ENCODE measurements at regions not wholly inside any gene's neighbourhood (a gene's known extent, or its start where the extent isn't known, plus 50 kb on each side); places are given as distances from the start of the nearest gene placed in this dataset.

DNA sequence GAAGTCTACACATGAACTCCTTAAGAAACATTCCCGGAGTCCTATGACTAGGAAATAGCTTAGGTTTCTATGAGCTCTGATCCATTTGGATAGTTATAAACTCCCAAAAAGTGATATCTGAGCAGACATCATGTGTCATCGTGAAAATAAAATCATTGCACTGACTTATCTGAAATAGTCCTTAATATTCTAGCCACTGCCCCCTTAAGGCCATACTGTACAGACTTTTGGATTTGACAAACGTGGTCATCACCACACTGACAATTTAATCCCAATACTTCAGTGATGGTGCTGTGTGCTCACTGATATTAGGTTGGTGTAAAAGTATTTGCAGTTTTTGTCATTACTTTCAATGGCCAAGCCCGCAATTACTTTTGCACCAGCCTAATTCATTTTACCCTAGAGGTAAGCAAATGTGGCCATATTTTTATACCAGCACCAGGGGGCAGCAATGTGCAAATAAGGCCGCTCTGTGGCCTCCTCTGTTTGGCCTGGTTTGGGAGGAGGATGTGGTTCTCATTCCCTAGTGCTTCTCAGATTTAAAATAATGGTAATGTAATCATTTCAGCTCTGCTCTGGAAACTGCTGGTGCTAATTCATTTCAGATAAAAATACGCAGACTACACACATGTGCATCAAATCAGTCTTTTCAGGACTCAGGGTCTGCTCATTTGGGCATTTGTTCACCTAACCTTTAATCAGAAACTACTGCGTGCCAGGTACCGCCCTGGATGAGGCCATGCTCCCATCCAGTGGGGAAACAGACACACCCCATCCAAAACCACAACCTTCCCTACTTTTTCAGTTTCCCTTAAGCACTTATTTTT lies 196.4 kb upstream of the C1QTNF7 start:
- peak; percentile 78 to 80 for DNase-seq (ENCODE audit: low read depth in 2 of 2)

DNA sequence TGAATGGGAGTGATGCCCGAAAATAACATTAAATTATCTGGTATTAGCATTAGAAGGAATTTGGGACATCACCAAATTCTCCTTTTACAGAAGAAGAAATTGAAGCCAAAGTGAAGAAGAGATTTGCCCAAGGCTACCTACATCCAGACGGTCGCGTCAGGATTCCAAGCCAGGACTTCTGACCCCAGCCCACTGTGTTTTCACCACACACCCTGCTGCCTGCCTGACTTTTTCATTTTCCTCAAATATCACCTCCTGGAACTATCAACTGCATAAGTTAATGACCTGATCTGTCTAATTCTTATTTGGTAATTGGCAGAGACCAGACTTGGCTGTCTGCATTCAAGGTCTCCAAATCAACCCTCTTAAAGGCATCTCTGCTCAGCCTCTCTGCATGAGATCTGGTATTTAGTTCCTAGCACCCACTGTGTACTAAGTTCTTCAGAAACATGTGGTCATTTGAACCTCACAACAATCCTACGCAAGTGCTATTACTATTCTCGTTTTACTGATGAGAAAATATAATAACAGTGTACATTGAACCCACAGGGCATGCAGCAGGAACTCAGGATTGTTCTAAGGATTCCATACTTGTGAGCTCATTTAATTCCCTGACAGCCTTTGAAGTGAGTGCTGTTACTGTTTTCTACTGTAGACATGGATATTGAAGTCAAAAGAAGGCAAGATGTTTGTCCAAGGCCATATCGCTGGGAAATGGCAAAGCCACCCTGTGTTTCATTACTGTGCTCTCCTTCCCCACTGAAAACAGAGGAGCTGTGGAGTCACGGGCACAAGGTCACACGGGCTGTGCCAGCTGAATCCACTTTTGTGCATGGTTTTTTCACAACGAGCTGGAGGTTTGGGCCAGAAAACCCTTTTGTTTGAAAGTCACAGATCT lies 195.2 kb upstream of the C1QTNF7 start:
- DNase-seq (ENCODE audit: low read depth in 2 of 2) = peak in 1 of 2 experiments; percentile 44

DNA sequence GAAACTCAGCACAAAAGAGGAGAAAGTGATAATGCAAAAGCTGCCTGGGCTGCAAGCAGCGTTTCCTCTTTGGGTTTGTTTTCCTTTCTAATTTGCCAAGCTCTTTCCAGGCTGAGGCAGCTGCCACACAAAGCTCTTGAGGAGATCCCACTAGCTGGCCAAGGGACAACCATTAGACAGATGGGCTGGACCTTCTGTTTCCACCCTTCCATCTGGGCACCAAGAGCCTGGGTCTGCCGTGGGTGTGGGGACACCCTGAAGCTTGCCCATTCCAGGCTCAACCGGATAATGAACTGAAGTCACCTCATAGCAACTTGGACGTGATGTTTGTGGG lies 194.6 kb upstream of the C1QTNF7 start:
- DNase-seq (ENCODE audit: low read depth in 2 of 2) = no peak

DNA sequence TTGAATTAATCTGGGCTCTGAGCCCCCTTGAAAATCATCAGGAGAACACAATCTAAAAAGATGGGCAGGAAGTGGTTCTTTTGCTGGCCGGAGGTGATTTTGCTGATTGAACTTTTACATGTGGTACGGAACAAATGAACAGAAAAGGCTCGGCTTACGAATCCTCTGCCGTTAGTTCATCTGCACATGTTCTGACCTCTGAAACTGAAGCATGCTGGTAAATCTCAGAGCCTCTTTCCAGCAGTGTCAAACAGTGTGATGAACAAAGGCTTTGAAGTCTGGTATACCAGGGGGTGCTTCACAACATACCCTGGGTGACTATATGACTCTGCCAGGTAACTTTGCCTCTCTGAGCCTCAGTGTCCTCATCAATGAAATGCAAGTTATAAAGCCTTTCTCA lies 194.2 kb upstream of the C1QTNF7 start:
- DNase-seq (ENCODE audit: low read depth in 2 of 2) = no peak

DNA sequence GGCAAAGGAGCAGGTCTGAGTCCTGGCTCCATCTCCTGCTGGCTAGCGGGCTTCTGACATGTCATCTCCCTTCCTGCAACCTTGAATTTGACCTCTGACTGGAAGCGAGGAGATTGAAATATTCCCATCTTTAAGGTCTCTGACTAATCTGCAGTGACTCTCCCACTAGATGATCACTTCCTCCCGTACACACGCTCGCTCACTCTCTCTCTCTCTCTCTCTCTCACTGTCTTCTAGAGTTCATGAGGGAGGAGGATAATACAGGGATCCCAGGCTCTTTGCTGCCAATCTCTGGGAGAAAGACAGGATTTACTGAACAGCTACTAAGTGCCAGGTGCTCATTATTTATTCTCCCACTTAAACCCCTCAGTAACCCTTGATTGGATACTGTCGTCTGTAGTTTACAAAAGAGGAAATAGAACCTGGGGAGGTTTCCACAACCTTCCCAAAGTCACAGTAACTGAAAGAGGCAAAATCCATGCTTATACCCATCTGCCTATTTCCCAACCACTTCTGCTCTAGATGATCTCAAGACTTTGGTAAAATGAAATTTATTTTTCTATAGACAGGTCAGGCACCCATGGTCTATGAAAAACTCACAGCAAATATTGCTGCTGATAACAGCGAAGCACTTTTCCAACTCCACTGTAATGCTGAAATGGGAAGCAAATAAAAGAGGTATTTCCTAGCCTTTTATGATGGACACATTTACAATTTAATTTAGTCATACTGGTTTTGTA lies 193.5 kb upstream of the C1QTNF7 start:
- DNase-seq (ENCODE audit: low read depth in 2 of 2) = peak in 1 of 2 experiments; percentile 32

DNA sequence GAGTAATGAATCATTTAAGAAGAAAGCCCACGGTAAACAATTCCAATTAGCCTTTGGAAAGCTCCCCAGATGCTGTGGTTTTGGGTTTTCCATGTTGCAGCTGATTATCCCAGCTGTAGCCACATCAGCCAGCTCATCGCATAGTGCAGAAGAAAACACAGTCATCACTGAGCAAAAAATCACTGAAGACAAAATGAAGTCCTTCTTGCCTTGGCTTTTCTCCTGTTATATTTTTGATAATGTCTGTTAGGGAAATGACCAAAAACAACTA lies 193.0 kb upstream of the C1QTNF7 start:
- peak; percentile 98 for DNase-seq (ENCODE audit: low read depth in 2 of 2)

DNA sequence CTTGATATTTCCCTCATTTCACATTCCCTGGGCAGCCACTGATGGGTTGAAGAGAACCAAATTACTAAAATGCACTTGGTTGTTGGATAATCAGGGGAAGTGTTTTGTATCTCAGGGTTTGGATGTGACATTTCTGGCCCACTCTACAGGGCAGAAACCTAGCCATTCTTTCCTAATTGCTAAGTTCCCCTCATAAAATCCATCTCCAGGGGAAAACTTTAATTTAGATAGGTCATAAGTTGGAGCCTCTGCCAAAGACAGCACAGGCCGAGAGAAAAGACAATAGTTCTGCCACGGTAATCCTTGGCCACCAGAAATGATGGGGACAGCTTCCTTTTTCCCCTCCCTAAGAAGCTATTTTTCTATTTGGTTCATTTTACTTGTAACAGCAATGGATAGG lies 192.7 kb upstream of the C1QTNF7 start:
- no peak for DNase-seq (ENCODE audit: low read depth in 2 of 2)

DNA sequence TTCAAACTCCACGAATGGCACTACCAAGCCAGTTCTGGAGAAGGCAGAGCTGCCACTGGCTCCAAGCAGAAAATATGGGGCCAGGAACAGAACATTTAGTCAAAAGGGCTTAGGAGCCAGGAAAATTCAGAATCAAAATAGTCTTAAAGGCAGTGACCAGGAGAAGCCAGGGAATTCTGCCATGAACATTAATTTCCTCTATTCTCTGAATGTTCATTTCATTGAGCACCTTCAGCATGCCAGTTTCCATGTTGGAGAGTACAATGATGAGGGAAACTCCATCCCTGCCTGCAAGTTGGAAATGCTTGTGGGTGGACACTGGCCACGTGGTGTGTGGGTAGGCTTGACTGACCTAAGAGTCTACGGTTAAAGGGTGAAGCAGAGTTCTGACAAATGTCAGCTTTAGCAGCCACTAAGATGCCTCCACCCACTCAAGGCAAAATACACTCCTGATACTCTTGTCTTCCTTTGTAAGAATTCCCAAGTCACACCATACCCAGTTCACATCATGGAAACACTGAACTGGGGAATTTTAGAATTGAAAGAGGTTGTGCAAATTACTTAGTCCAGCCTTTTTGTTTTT lies 190.1 kb upstream of the C1QTNF7 start:
- no peak for DNase-seq (ENCODE audit: low read depth in 2 of 2)

DNA sequence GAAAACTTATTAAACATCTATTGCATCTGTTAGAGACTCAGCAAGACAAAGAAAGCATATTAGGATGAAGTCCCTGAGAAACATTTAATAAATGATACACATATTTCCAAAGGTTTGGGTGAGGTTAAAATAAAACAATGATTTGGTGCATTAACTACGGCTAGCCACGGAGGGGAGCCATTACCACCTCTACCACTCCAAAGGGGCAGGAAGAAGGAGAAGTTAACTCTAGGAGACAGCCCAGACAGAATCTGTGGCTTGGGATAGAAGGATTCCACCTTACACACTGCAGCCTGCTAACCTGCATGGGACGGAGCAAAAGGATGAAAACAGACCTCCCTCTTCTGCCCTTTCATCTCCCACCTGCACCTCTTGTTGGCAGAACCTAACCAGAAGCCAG lies 189.1 kb upstream of the C1QTNF7 start:
- peak; percentile 29 to 32 for DNase-seq (ENCODE audit: low read depth in 2 of 2)

DNA sequence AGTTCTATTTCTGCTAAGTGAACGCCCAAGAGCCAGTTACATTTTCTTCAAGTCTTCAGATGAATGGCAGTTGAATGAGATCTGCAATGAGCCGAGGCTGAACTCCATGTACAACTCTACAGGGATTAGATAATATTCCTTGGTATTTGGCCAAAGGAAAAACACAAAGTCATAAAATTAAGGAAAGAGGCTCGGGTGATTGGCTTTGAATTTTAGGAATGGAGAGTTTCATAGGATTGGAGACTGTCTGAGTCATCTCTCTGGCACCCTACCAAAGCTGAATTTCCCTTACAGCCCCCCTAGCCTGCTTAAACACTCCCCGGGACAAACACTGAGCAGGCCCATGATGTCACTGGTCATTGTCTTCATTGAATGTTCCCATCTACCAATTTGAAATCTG lies 188.0 kb upstream of the C1QTNF7 start:
- peak; percentile 64 to 73 for DNase-seq (ENCODE audit: low read depth in 2 of 2)

DNA sequence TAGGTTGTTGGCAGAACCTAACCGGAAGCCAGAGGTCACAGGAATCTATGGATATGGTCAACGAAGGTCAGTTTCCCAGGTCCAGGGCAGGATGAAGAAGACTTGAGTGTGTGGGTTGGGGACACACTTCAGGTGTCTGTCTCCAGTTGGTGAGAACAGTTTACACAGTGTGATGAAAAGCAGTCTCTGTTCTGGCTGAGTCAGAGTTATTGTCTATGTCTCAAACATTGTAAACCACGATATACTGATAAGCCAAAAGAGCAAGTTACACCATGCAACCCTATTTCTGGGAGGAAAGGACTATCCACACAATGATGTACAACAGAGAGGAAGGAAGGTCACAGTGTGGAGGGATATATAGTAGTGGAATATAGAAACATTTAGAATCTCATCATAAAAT lies 187.1 kb upstream of the C1QTNF7 start:
- peak in 1 of 2 experiments; percentile 6 for DNase-seq (ENCODE audit: low read depth in 2 of 2)

DNA sequence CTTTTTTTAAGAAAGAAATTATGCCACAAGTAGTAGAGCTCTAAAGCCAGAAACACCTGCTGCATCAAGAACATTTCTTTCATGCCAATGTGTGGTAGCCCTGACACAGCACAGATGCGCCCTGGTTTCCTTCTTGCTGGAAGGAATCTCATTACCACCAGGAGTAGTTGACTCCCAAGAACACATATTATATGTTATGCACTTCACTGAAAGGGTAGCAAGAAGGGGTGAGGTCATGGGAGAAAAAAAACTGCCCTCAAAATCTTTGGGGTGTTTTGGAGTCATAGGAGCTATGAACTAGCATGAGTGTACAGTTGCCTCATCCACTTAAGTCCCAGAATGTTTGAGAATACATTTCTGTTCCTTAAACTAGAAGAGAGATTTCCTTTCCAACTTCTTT lies 185.8 kb upstream of the C1QTNF7 start:
- no peak for DNase-seq (ENCODE audit: low read depth in 2 of 2)

DNA sequence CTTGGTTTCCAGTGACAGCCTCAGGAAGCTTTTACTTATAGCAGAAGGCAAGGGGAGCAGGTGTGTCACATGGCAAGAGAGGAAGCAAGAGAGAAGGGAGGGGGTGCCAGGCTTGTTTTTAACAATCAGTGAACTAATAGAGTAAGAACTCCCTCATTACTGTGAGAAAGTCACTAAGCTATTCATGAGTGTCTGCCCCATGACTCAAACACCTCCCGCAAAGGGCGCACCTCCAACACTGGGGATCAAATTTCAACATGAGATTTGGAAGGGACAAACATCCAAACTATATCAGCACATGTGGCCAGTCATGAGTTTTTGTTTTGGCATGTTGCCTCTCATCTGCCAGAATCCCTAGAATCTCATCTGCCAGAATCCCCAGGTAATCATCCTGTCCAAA lies 183.5 kb upstream of the C1QTNF7 start:
- peak in 1 of 2 experiments; percentile 13 for DNase-seq (ENCODE audit: low read depth in 2 of 2)

DNA sequence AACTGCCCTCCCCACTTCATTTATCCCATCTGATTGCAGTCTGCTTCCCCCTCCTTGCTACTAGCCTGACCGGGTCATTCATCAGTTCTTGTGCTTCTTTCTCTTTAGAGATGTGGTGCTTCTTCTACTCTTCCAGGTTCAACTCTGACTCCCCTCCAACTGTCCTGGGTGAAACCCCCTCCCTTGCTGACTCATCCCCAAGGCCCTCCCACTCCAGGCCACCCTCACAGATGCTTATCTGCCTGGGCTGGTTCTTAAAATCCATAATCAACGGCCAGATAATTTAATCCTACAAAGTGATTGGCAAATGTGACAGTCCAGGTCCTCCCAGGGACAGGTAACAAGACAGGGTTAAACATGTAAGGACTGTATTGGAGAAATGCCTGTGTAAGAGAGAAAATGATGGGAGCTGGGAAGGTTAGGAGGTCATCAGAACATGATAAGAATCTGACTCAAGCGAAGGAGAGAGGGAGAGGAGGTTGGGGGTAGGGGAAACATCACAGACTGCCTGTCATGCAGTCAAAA lies 182.8 kb upstream of the C1QTNF7 start:
- DNase-seq (ENCODE audit: low read depth in 2 of 2) = no peak

DNA sequence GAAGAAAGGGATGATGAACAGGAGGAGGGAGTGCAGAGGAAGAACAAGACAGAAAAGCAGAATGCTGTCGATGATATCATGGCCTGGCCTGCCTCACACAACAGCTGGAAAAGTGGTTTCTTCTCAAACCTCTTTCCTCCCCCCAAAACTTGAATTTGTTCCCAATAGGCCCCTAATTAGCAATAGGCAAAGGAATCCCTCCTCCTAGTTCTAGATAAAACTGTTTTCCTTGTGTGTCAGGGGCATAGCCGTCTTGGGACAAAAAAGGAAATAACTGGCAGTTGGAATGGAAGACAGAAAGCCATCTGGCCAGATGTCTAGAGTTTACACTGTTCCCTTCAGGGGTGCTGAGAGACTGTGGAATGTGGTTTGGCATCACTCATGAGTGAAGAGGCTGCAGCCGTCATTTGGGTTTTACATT lies 177.8 kb upstream of the C1QTNF7 start:
- peak in 1 of 2 experiments; percentile 28 for DNase-seq (ENCODE audit: low read depth in 2 of 2)

DNA sequence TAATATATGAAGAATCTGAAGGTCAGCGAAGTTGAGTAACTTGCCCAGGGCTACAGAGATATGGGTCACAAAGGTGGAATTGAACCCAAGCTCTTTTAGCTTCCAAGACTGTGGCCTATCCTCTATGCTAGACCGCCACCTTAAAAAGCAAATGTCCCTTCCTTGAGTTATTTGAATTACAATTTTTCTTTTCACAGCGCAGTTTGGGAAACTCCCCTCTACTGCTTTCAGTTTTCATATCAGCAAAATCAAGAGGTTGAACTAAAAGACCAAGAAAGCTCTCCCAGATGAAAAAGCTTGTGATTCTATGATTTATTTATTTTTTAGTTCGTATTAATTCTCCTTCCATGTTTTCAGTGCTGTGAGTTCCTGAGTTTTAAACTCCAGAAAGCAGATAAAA lies 174.5 kb upstream of the C1QTNF7 start:
- DNase-seq (ENCODE audit: low read depth in 2 of 2) = no peak

DNA sequence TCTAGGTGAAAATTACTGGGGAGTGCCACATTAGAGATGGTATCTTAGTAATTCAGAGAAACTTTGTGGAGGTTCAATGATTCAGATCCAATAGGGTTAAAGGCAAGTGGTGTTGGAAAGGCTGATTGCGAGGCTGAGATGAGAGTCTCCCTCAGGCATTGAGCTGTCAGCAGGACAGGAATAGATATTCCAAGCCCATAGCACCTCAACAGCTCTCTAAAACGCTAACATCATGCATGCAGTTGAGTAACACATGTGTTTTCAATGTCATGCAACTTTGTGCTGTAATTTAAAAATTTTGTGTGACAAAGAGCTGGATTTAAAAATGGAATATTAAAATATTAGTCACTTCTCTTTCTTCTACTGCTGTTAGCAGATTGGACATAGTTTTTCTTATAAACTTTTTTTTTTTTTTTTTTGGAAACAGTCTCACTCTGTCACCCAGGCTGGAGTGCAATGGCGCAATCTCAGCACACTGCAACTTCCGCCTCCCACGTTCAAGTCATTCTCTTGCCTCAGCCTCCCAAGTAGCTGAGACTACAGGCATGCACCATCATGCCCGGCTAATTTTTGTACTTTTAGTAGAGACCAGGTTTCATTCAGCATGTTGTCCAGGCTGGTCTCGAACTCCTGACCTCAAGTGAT lies 173.5 kb upstream of the C1QTNF7 start:
- no peak for DNase-seq (ENCODE audit: low read depth in 2 of 2)

DNA sequence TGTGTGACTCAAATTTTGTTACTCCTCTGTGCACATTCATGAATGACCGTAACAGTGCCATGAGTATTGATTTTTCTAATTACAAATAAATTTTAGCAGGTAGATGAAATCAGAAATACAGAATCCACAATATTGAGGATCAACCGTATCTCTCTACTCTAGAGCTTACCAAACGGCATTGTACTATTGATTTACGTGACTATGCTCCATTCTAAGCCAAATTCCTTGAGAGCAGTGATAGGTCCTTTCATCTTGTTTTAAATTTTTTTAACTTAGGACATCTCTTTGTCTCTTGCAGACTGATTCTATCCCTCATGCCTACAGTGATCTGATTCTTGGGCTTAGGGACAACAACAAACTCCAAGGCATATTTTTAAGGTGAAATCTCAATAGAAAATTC lies 172.3 kb upstream of the C1QTNF7 start:
- DNase-seq (ENCODE audit: low read depth in 2 of 2) = no peak

DNA sequence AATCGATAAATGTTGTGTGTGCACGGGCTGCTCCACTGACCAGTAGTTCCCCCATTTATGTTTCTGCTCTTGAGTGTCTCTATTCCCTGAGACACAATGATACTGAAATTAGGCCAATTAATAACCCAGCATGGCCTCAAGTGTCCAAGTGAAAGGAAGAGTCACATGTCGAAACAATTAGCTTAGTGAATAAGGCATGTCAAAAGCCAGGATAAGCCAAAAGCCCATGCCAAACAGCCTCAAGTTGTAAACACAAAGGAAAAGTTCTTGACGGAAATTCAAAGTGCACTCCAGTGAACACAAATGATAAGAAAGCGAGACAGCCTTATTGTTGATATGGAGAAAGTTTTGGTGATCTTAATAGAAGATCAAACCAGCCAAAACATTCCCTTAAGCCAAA lies 167.1 kb upstream of the C1QTNF7 start:
- no peak for DNase-seq (ENCODE audit: low read depth in 2 of 2)

DNA sequence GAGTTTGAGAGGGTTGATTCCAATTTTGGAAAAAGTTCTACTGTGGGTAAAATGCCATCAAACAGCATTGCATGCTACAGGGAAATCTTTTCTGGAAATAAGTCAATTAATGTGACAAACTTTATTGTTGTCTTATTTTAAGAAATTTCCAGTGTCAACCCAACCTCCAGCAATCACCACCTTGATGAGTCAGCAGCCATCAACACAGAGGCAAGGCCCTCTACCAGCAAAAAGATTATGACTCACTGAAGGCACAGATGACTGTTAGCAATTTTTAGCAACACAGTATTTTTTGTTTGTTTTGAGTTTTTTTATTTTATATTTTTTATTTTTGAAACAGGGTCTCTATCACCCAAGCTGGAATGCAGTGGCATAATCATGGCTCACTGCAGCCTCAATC lies 165.4 kb upstream of the C1QTNF7 start:
- DNase-seq (ENCODE audit: low read depth in 2 of 2) = no peak

DNA sequence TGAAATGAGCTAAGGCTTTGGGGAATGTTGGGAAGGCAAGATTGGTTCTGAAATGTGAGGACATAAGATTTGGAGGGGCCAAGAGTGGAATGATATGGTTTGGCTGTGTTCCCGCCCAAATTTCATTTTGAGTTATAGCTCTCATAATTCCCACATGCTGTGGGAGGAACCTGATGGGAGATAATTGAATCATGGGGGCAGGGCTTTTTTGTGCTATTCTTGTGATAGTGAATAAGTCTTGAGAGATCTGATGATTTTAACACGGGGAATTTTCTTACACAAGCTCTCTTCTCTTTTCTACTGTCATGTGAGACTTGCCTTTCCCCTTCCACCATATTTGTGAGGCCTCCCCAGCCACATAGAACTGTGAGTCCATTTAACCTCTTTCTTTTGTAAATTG lies 157.6 kb upstream of the C1QTNF7 start:
- peak; percentile 30 to 36 for DNase-seq (ENCODE audit: low read depth in 2 of 2)

Measured in fibroblast of skin of left quadriceps (primary cell).